ENCODE measurements at regions not wholly inside any gene's neighbourhood (a gene's known extent, or its start where the extent isn't known, plus 50 kb on each side); places are given as distances from the start of the nearest gene placed in this dataset.

GRCh38 chr2:105645938-105646773, 98.6 kb upstream of the NCK2 start:
- ChIA-PET CTCF (no interaction called here), POLR2A (no interaction called here)
- Mint-ChIP-seq H3K4me1 (peaks cover 4% of the 10 kb centered on the region), H3K27ac (no peak overlapping the region), H3K4me3 (no peak overlapping the region), H3K27me3 (peaks cover 25% of the 10 kb centered on the region), H3K9me3 (ENCODE audit: insufficient read depth) (no peaks in the 10 kb centered on the region)
- no peak overlapping the region for H3K4me3 ChIP-seq (ENCODE audit: control extremely low read depth in 1 of 5, extremely low read depth in 1 of 5, insufficient read depth in 1 of 5, low read depth in 2 of 5, low read length in 4 of 5)
- H2AFZ ChIP-seq (ENCODE audit: insufficient read depth, low read depth, low read length, poor library complexity, severe bottlenecking), result no peak overlapping the region
- H3K36me3 ChIP-seq (replicated peaks in 1 of 2; ENCODE audit: control extremely low read depth in 1 of 2, control insufficient read depth in 1 of 2, extremely low read depth in 1 of 2, insufficient read depth in 2 of 2, low read length in 1 of 2), result no peaks in the 10 kb centered on the region
- no peak for ATAC-seq (ENCODE audit: low read depth)
- no peak overlapping the region for H3K4me2 ChIP-seq (replicated peaks; ENCODE audit: low read depth, low read length, poor library complexity, severe bottlenecking)
- no peak for DNase-seq
- 85% methylated on average over 6 of the region's 8 CpGs for WGBS (ENCODE audit: insufficient coverage)
- peaks cover 0 to 3% (median 0%) of the 10 kb centered on the region in 4 experiments for H3K27me3 ChIP-seq (replicated peaks in 1 of 4; ENCODE audit: control extremely low read depth in 1 of 4, control insufficient read depth in 3 of 4, insufficient read depth in 4 of 4, low read length in 3 of 4)
- H3K4me1 ChIP-seq (ENCODE audit: control insufficient read depth in 2 of 2, insufficient read depth in 2 of 2, low read length in 2 of 2), result no peaks in the 10 kb centered on the region
- TF ChIP-seq CTCF (IDR thresholded peaks at IDR 0.05) (no peak), EZH2 (IDR thresholded peaks at IDR 0.05; ENCODE audit: borderline replicate concordance, insufficient read depth, low read depth, low read length, poor library complexity, severe bottlenecking) (no peak)
- H3K79me2 ChIP-seq (ENCODE audit: control insufficient read depth, insufficient read depth, low read length), result no peaks in the 10 kb centered on the region
- no peak overlapping the region for H3K27ac ChIP-seq (ENCODE audit: low read length in 2 of 2)
- peaks cover 0 to 9% (median 2%) of the 10 kb centered on the region in 3 donors for H3K9me3 ChIP-seq (ENCODE audit: control extremely low read depth in 1 of 3, control insufficient read depth in 2 of 3, insufficient read depth in 1 of 3, low read length in 2 of 3)
- no peaks in the 10 kb centered on the region for H4K20me1 ChIP-seq (ENCODE audit: control insufficient read depth, insufficient read depth, low read length, poor library complexity, severe bottlenecking)
- intact Hi-C loops (cut with micrococcal nuclease), result no loop called here
- no peak overlapping the region for H3K9ac ChIP-seq (ENCODE audit: low read length)
